HCT116 (cell line): ENCODE measurements at regions not wholly inside any gene's neighbourhood (a gene's known extent, or its start where the extent isn't known, plus 50 kb on each side); places are given as distances from the start of the nearest gene placed in this dataset.
"Not testable (repeated sequence)": the region's sequence is repeated elsewhere in the genome, so short reads cannot be mapped to it uniquely, and the experiment has no call there.

Experiments
- ATAC-seq: fragments of 200-7000 bp; cut with Tn5 transposase; 2 replicates; pipeline ENCODE4 v1.9.1; 2020; ENCODE audit warnings: mild to moderate bottlenecking, moderate library complexity
- BruUV-seq: library from RNA; stranded (reverse); fragments of 400-500 nt; replicated peaks from 2 replicates; lab custom pipeline; 2021; lab: Mats Ljungman, UMichigan
- CTCF ChIA-PET: fragments of 300-600 bp; sonication (Branson Sonifier 250); formaldehyde crosslinking; loops from one replicate; lab custom pipeline; 2021; ENCODE audit warnings: antibody characterized with exemption; lab: Charles Lee
- POLR2A ChIA-PET: fragments of 300-600, 350-600 bp; sonication (Branson Sonifier 250); formaldehyde crosslinking; loops from one replicate; lab custom pipeline; 2021; ENCODE audit warnings: antibody characterized with exemption; lab: Charles Lee
- RAD21 ChIA-PET, 2 experiments: fragments of 300-600 bp; sonication (Branson Sonifier 250); formaldehyde crosslinking; loops; one replicate each; lab custom pipeline; 2023; ENCODE audit warnings: low total read pairs in 2 of 2; ENCODE audit not compliant: uncharacterized antibody in 2 of 2, unreplicated experiment in 2 of 2, low non-redundant PET in 1 of 2; lab: Charles Lee
- DNase-seq: peaks from one replicate; pipeline ENCODE4 v3.0.0-alpha.2; 2010; ENCODE audit warnings: low read depth, low spot score
- H2AFZ ChIP-seq: fragments of 200-600 bp; shearing (Covaris generic), sonication (generic); 2 replicates; pipeline ENCODE4 v1.6.1; 2017; ENCODE audit warnings: low read depth, mixed run types, mixed read lengths, antibody characterized with exemption, low read length; ENCODE audit not compliant: poor library complexity, severe bottlenecking
- H3K27ac ChIP-seq: 2 replicates; pipeline ENCODE4 v1.5.1; 2012; ENCODE audit warnings: low read depth, low read length
- H3K27me3 ChIP-seq: fragments of 200-600 bp; sonication (generic); 2 replicates; pipeline ENCODE4 v1.6.1; 2016; ENCODE audit warnings: mixed run types, low read length, mixed read lengths; ENCODE audit not compliant: insufficient read depth
- H3K36me3 ChIP-seq, 2 experiments: fragments of 200-500 bp in 1 of 2; fragments of 200-600 bp in 1 of 2; sonication (Bioruptor generic) in 1 of 2; sonication (generic) in 1 of 2; 2 replicates each; pipeline versions ENCODE4 v1.5.1 to v1.6.1; 2014 to 2016; ENCODE audit warnings: low read length in 2 of 2, inconsistent platforms in 1 of 2, mixed read lengths in 1 of 2, mixed run types in 1 of 2; ENCODE audit not compliant: insufficient read depth in 2 of 2, control insufficient read depth in 1 of 2
- H3K4me1 ChIP-seq, 2 experiments: fragments of 200-600 bp in 1 of 2; sonication (generic) in 1 of 2; 2 replicates each; pipeline versions ENCODE4 v1.5.1 to v1.6.1; 2012 to 2017; ENCODE audit warnings: low read length in 2 of 2, inconsistent platforms in 1 of 2, mild to moderate bottlenecking in 1 of 2, mixed read lengths in 1 of 2, mixed run types in 1 of 2, moderate library complexity in 1 of 2; ENCODE audit not compliant: insufficient read depth in 2 of 2, control insufficient read depth in 1 of 2
- H3K4me2 ChIP-seq: fragments of 200-600 bp; sonication (generic); 2 replicates; pipeline ENCODE4 v1.6.1; 2017; ENCODE audit warnings: mixed run types, low read length, mixed read lengths
- H3K4me3 ChIP-seq, 2 experiments: fragments of 200-600 bp in 1 of 2; sonication (generic) in 1 of 2; replicated peaks in 1 of 2; 2 replicates each; pipeline ENCODE4 v1.5.1; 2011 to 2016; ENCODE audit warnings: low read length in 2 of 2, control low read depth in 1 of 2, low read depth in 1 of 2, mild to moderate bottlenecking in 1 of 2, mixed read lengths in 1 of 2, mixed run types in 1 of 2
- H3K79me2 ChIP-seq: fragments of 200-600 bp; sonication (generic); 2 replicates; pipeline ENCODE4 v1.6.1; 2017; ENCODE audit warnings: mild to moderate bottlenecking, mixed run types, low read length, moderate library complexity, mixed read lengths; ENCODE audit not compliant: insufficient read depth
- H3K9ac ChIP-seq: fragments of 200-600 bp; sonication (generic); 2 replicates; pipeline ENCODE4 v1.6.1; 2016; ENCODE audit warnings: low read length, mixed read lengths
- H3K9me2 ChIP-seq: fragments of 200-600 bp; sonication (generic), shearing (Covaris generic); 2 replicates; pipeline ENCODE4 v1.6.1; 2017; ENCODE audit warnings: mixed run types, mild to moderate bottlenecking, moderate library complexity; ENCODE audit not compliant: insufficient read depth
- H3K9me3 ChIP-seq, 2 experiments: fragments of 200-500 bp in 1 of 2; fragments of 200-600 bp in 1 of 2; sonication (Bioruptor generic) in 1 of 2; sonication (generic) in 1 of 2; 2 replicates each; pipeline ENCODE4 v1.6.1; 2014 to 2017; ENCODE audit warnings: low read length in 2 of 2, mixed read lengths in 2 of 2, inconsistent platforms in 1 of 2, low read depth in 1 of 2, mild to moderate bottlenecking in 1 of 2, mixed run types in 1 of 2, moderate library complexity in 1 of 2; ENCODE audit not compliant: control insufficient read depth in 1 of 2, insufficient read depth in 1 of 2
- H4K20me1 ChIP-seq: fragments of 200-600 bp; sonication (generic), shearing (Covaris generic); 2 replicates; pipeline ENCODE4 v1.6.1; 2017; ENCODE audit warnings: mixed run types, mild to moderate bottlenecking, moderate library complexity; ENCODE audit not compliant: insufficient read depth
- CBX3 ChIP-seq: IDR thresholded peaks from 2 replicates; pipeline ENCODE4 v1.6.1; 2012; ENCODE audit warnings: low read depth
- CEBPB ChIP-seq: IDR thresholded peaks from 2 replicates; pipeline ENCODE4 v1.6.1; 2012; ENCODE audit warnings: low read depth
- CTCF ChIP-seq, 3 experiments: fragments of 200-600 bp in 1 of 3; sonication (generic) in 1 of 3; IDR thresholded peaks in 2 of 3; conservative IDR thresholded peaks in 1 of 3; 2 replicates each; pipeline ENCODE4 v1.5.1; 2012 to 2017; ENCODE audit warnings: low read depth in 2 of 3, low read length in 2 of 3, antibody characterized with exemption in 1 of 3, borderline replicate concordance in 1 of 3, control low read depth in 1 of 3, mild to moderate bottlenecking in 1 of 3, mixed read lengths in 1 of 3, mixed run types in 1 of 3, moderate library complexity in 1 of 3; ENCODE audit not compliant: insufficient read depth in 1 of 3
- EGR1 ChIP-seq: IDR thresholded peaks from 2 replicates; pipeline ENCODE4 v1.6.1; 2012; ENCODE audit warnings: low read depth
- ELF1 ChIP-seq: IDR thresholded peaks from 2 replicates; pipeline ENCODE4 v1.6.1; 2012; ENCODE audit warnings: low read depth, borderline replicate concordance
- EZH2 ChIP-seq: fragments of 200-600 bp; sonication (generic); IDR thresholded peaks from 2 replicates; pipeline ENCODE4 v1.6.1; 2017; ENCODE audit warnings: antibody characterized with exemption, mixed run types
- EZH2phosphoT487 ChIP-seq: fragments of 200-600 bp; IDR thresholded peaks from 2 replicates; pipeline ENCODE4 v1.6.1; 2018; ENCODE audit warnings: antibody characterized with exemption, borderline replicate concordance
- FOSL1 ChIP-seq: IDR thresholded peaks from 2 replicates; pipeline ENCODE4 v1.6.1; 2012; ENCODE audit warnings: low read depth
- POLR2A ChIP-seq: IDR thresholded peaks from 2 replicates; pipeline ENCODE4 v1.7.0; 2011; ENCODE audit warnings: borderline replicate concordance; ENCODE audit not compliant: insufficient read depth, insufficient read length; ENCODE audit errors: extremely low read depth
- REST ChIP-seq: IDR thresholded peaks from 2 replicates; pipeline ENCODE4 v1.6.1; 2012; ENCODE audit warnings: low read depth
- SIN3A ChIP-seq: IDR thresholded peaks from 2 replicates; pipeline ENCODE4 v1.6.1; 2012; ENCODE audit warnings: low read depth
- SP1 ChIP-seq: IDR thresholded peaks from 2 replicates; pipeline ENCODE4 v1.6.1; 2012; ENCODE audit warnings: low read depth
- SRF ChIP-seq: IDR thresholded peaks from 2 replicates; pipeline ENCODE4 v1.6.1; 2012; ENCODE audit warnings: low read depth
- ZBTB33 ChIP-seq: IDR thresholded peaks from 2 replicates; pipeline ENCODE4 v1.6.1; 2011; ENCODE audit warnings: mild to moderate bottlenecking, low read length, moderate library complexity; ENCODE audit not compliant: insufficient replicate concordance; ENCODE audit errors: extremely low read depth
- ZFX ChIP-seq: fragments of 450-650 bp; IDR thresholded peaks from 2 replicates; pipeline ENCODE4 v1.6.1; 2017
- intact Hi-C: fragments of 100-400 bp; cut with micrococcal nuclease; formaldehyde crosslinking; loops from 2 replicates; pipeline ENCODE4 v1.10.0; 2022

- not testable (repeated sequence) for ATAC-seq
Observed at GRCh38 chr6:119829499-119829898, 479.9 kb upstream of the MAN1A1 start.

GRCh38 chr6:119829006-119829405, 479.4 kb upstream of the MAN1A1 start:
- H4K20me1 ChIP-seq = no peaks in the 10 kb centered on the region
- no peaks in the 10 kb centered on the region for H3K9me3 ChIP-seq
- H3K79me2 ChIP-seq = no peaks in the 10 kb centered on the region
- DNase-seq = no peak
- H3K4me1 ChIP-seq = peaks cover 0 to 6% of the 10 kb centered on the region in 2 experiments; a peak in 1 of 4 replicates
- no peak overlapping the region for H3K4me3 ChIP-seq
- CTCF ChIA-PET = no interaction called here
- intact Hi-C loops = no loop called here
- BruUV-seq = no TSS peak
- RAD21 ChIA-PET = no interaction called here
- no peaks in the 10 kb centered on the region for H3K36me3 ChIP-seq
- no peak overlapping the region for H3K9ac ChIP-seq
- ATAC-seq = no peak
- POLR2A ChIA-PET = no interaction called here
- no peak overlapping the region for H2AFZ ChIP-seq
- no peak overlapping the region for H3K4me2 ChIP-seq
- no peak for TF ChIP-seq SIN3A
- no peak for TF ChIP-seq CBX3
- TF ChIP-seq ZFX = no peak
- TF ChIP-seq EZH2phosphoT487 = no peak
- TF ChIP-seq POLR2A = no peak
- TF ChIP-seq CTCF (IDR thresholded peaks at IDR 0.05 in 2 of 3, conservative IDR thresholded peaks at IDR 0.05 in 1 of 3; ENCODE audit: borderline replicate concordance in 1 of 3, insufficient read depth in 1 of 3, low read depth in 2 of 3, low read length in 2 of 3) = no peak
- TF ChIP-seq EZH2 = no peak
- no peak for TF ChIP-seq FOSL1
- no peak for TF ChIP-seq REST
- no peak for TF ChIP-seq SP1
- TF ChIP-seq ELF1 = no peak
- TF ChIP-seq SRF = no peak
- TF ChIP-seq ZBTB33 = no peak
- TF ChIP-seq EGR1 = no peak
- no peaks in the 10 kb centered on the region; the same call in 1 of the 2 replicates for H3K9me2 ChIP-seq
- no peaks in the 10 kb centered on the region for H3K27me3 ChIP-seq
- H3K27ac ChIP-seq = no peak overlapping the region

More at GRCh38 chr6:119829499-119829898, 479.9 kb upstream of the MAN1A1 start:
- H3K27ac ChIP-seq, H3K9me3 ChIP-seq, BruUV-seq, H2AFZ ChIP-seq, H3K27me3 ChIP-seq, POLR2A ChIA-PET, CTCF ChIA-PET, intact Hi-C loops, H4K20me1 ChIP-seq, H3K9ac ChIP-seq, H3K36me3 ChIP-seq, H3K79me2 ChIP-seq, H3K9me2 ChIP-seq, H3K4me1 ChIP-seq: not testable (repeated sequence)
- 0 out of 2 replicates have a peak, but pooled peaks have one; percentile 39 for TF ChIP-seq CEBPB
- TF ChIP-seq, all 23 proteins: peak for 1; not testable (repeated sequence) for 22
- RAD21 ChIA-PET, H3K4me3 ChIP-seq, H3K4me2 ChIP-seq, DNase-seq: not testable (repeated sequence)
